ENCODE measurements at regions not wholly inside any gene's neighbourhood (a gene's known extent, or its start where the extent isn't known, plus 50 kb on each side); places are given as distances from the start of the nearest gene placed in this dataset.

DNA sequence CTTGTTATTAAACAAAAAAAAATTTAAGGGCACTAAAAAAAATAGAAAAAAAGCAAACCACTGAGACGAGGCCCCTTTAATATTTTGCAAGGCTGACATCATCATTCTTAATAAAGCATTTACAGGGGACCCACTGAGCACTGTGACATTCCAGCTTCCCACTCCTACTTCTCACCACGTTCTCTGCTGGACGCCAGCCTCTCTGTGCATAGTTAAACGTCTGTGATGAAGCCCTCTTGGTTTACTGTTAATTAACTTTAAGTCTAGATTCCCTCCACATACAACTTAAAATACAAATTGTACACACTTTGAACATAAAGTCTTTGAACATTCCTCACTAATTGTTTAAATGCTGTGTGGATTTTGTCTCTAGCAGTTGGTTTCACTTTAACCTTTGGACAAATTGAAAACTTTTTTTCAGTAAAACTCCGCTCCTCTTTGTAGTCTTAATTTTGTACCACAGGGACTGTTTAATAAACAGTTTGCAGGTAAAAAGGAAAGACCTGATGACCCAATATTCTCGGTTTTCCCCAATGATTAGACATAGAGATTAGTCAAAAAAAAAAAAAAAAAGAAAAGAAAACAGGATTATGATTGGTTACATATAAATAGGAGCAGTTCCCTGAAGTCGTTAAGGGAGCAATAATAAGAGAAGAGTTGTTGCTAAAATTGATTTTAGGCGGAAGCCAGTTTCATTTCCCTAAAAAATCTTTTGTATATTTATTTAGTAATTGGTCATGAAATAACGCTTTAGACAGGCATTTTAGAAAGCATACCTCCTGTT, 219.8 kb downstream of the MZT1 start:
- DNase-seq (ENCODE audit: low read depth, low spot score): no peak
- no peak overlapping the region for H3K4me3 ChIP-seq (ENCODE audit: low read length)

DNA sequence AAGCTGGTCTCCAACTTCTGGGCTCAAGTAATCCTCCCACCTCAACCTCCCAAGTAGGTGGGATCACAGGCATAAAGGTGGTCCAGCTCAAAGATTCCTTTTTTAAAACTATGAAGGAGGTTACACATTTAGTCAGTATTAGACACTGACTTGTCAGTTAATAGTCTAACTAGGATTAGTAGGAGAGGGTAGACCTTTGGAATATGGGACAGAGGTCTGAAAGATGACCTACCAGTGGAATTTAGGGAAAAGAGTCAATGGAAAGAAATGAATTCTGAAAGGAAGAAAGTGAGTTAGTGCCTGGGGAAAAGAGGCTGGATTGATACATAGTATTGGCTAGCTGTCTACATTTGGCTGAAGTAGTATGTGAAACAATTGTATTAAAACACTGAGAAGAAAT, 220.7 kb downstream of the MZT1 start:
- Histone ChIP-seq H3K4me1 (ENCODE audit: control insufficient read depth, insufficient read depth, low read length) (no peaks in the 10 kb centered on the region), H3K27me3 (ENCODE audit: control insufficient read depth, insufficient read depth, low read length) (no peaks in the 10 kb centered on the region), H3K36me3 (ENCODE audit: control insufficient read depth, insufficient read depth, low read length) (no peaks in the 10 kb centered on the region), H3K9me3 (ENCODE audit: control insufficient read depth, insufficient read depth, low read length) (no peaks in the 10 kb centered on the region), H3K4me3 (ENCODE audit: low read length) (no peak overlapping the region), H3K27ac (ENCODE audit: low read length) (no peak overlapping the region)
- no peak for DNase-seq (ENCODE audit: low read depth, low spot score)

More for the DNA sequence above, 219.8 kb downstream of the MZT1 start:
- Histone ChIP-seq H3K27ac (ENCODE audit: low read length) (no peak overlapping the region), H3K27me3 (ENCODE audit: control insufficient read depth, insufficient read depth, low read length) (no peaks in the 10 kb centered on the region), H3K9me3 (ENCODE audit: control insufficient read depth, insufficient read depth, low read length) (no peaks in the 10 kb centered on the region), H3K36me3 (ENCODE audit: control insufficient read depth, insufficient read depth, low read length) (no peaks in the 10 kb centered on the region), H3K4me1 (ENCODE audit: control insufficient read depth, insufficient read depth, low read length) (no peaks in the 10 kb centered on the region)
- no CpG with 5 or more reads among the region's 9 CpGs for WGBS (ENCODE audit: insufficient coverage, insufficient read length)

DNA sequence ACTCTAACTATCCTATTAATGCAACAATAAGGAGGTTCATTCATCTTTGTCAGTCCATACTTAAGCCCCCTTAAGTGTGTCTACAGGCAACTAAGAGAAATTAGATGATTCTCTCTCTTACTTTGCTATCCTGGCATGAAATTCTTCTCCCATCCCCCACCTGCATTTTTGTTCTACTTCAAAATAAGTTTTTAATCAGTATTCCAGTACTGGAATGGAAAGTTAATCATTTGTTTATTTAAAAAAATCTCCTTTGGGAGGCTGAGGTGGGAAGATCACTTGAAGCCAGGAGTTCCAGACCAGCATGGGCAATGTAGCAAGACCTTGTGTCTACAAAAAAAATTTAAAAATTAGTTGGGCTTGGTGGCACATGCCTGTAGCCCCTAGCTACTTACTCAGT, 222.1 kb downstream of the MZT1 start:
- no peak for DNase-seq (ENCODE audit: low read depth, low spot score)
- Histone ChIP-seq H3K9me3 (ENCODE audit: control insufficient read depth, insufficient read depth, low read length) (no peaks in the 10 kb centered on the region), H3K36me3 (ENCODE audit: control insufficient read depth, insufficient read depth, low read length) (no peaks in the 10 kb centered on the region), H3K4me1 (ENCODE audit: control insufficient read depth, insufficient read depth, low read length) (no peaks in the 10 kb centered on the region), H3K27me3 (ENCODE audit: control insufficient read depth, insufficient read depth, low read length) (no peaks in the 10 kb centered on the region), H3K27ac (ENCODE audit: low read length) (no peak overlapping the region), H3K4me3 (ENCODE audit: low read length) (no peak overlapping the region)

DNA sequence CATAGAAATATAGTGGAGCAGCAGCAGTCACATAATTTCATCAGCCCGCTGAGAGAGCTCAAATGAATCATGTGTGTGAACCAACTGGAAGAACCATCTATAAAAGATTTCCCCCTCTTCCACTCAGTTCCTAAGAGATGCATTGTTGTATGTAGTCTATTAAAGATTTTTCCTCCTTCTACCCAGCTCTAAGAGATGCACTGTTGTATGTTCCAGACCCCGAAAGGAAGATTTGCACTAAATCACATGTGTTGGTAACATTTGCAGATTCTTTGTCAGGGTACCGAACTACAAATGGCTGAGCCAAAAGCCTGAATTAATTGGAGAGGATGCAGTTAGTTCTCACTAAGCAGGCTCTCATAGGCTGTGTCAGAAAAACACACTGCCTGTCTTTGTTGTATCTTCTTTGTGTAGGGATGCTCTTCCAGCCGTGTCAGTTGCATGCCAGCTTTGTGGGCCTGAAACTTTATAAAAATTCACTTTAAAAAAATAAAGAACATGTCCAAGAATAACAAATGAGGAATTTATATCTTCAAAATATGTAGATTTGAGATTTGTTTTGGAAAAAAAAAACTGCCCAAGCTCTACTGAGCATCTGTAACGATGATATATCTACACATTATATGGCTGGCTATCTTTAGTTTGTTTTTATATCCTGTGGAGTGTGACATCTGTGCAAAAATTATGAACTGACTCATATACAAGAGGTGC, 223.1 kb downstream of the MZT1 start:
- no peak for DNase-seq (ENCODE audit: low read depth, low spot score)
- Histone ChIP-seq H3K27ac (ENCODE audit: low read length) (no peak overlapping the region), H3K4me1 (ENCODE audit: control insufficient read depth, insufficient read depth, low read length) (no peaks in the 10 kb centered on the region), H3K36me3 (ENCODE audit: control insufficient read depth, insufficient read depth, low read length) (no peaks in the 10 kb centered on the region), H3K4me3 (ENCODE audit: low read length) (no peak overlapping the region), H3K27me3 (ENCODE audit: control insufficient read depth, insufficient read depth, low read length) (no peaks in the 10 kb centered on the region), H3K9me3 (ENCODE audit: control insufficient read depth, insufficient read depth, low read length) (no peaks in the 10 kb centered on the region)
- no CpG with 5 or more reads among the region's 5 CpGs for WGBS (ENCODE audit: insufficient coverage, insufficient read length)

DNA sequence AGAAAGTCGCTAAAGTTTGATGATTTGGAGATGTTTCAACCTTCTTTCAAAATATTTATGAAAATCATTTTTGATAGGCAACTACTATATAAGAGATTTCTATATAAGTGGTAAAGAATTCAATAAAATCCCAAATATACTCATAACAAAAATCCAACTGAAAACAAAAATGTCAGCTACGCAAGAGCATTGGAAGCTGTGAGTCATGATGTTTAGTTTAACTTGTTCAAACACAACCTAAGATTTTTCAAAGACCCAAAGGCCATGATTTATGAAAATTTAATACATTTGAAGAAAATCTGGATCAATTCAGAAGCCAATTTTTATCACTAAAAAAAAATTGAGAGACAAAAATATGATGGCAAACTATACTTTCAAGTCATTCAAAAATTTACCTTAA, 226.6 kb downstream of the MZT1 start:
- DNase-seq (ENCODE audit: low read depth, low spot score): no peak
- no peak overlapping the region for H3K27ac ChIP-seq (ENCODE audit: low read length)
- no CpG with 5 or more reads among the region's 2 CpGs for WGBS (ENCODE audit: insufficient coverage, insufficient read length)
- no peaks in the 10 kb centered on the region for H3K27me3 ChIP-seq (ENCODE audit: control insufficient read depth, insufficient read depth, low read length)
- no peaks in the 10 kb centered on the region for H3K36me3 ChIP-seq (ENCODE audit: control insufficient read depth, insufficient read depth, low read length)
- no peaks in the 10 kb centered on the region for H3K4me1 ChIP-seq (ENCODE audit: control insufficient read depth, insufficient read depth, low read length)
- H3K9me3 ChIP-seq (ENCODE audit: control insufficient read depth, insufficient read depth, low read length): no peaks in the 10 kb centered on the region
- H3K4me3 ChIP-seq (ENCODE audit: low read length): no peak overlapping the region

DNA sequence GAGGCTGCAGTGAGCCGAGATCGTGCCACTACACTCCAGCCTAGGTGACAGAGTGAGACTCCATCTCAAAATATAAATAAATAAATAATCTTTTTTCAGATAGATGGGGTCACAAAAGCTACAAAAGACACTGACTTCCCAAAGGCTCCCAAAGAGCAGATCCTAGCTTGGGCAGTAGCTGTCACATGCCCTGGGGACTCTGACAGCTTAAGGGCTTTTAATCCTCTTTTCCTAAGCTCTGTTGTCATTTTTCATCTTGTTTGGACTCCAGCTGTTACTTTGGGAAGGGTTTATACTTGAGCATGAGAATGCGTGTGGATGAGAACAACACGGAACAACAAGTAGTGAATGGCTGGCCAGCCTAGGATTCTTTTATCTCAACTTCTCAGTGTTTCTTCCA, 231.7 kb downstream of the MZT1 start:
- no peak for DNase-seq (ENCODE audit: low read depth, low spot score)
- Histone ChIP-seq H3K27me3 (ENCODE audit: control insufficient read depth, insufficient read depth, low read length) (no peaks in the 10 kb centered on the region), H3K27ac (ENCODE audit: low read length) (no peak overlapping the region), H3K4me1 (ENCODE audit: control insufficient read depth, insufficient read depth, low read length) (no peaks in the 10 kb centered on the region), H3K9me3 (ENCODE audit: control insufficient read depth, insufficient read depth, low read length) (no peaks in the 10 kb centered on the region), H3K36me3 (ENCODE audit: control insufficient read depth, insufficient read depth, low read length) (no peaks in the 10 kb centered on the region), H3K4me3 (ENCODE audit: low read length) (no peak overlapping the region)
- no CpG with 5 or more reads among the region's 4 CpGs for WGBS (ENCODE audit: insufficient coverage, insufficient read length)

DNA sequence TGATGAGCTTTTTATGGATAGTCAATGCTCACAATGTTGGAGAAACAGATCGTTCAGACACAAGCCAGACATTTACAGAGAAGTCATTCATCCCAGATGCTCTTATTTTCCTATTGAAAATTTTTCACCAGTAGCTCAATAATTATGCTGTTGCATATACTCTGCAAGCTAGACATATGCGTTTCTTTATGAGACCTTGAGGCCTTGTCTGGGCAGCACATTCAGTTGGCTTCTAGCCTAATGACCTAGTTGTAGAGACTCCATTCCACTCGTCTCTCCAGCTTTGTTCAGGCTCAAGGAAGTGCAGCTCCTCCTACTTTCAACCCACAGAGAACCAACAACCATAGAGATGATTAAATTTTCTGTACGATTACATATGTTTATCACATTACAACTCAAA, 237.7 kb downstream of the MZT1 start:
- DNase-seq (ENCODE audit: low read depth, low spot score): no peak
- H3K9me3 ChIP-seq (ENCODE audit: control insufficient read depth, insufficient read depth, low read length): no peaks in the 10 kb centered on the region

DNA sequence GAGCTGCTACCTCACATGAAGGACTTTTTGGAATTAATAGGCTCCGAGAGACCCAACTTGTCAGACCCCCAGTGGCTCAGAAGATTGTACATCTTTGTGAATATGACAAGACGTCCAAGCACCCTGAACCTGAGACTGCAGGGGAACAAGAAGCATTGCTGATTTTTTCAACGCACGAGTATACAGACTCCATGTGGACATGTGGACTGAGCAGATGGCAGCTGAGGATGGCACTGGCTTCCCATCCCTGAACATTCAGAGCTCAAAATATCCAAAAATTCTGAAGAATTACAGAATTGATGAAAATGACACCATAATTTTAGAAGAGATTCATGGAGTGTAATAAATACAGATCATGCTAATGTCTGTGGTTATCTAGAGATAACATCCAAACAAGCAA, 254.1 kb downstream of the MZT1 start:
- Histone ChIP-seq H3K27me3 (ENCODE audit: control insufficient read depth, insufficient read depth, low read length) (no peaks in the 10 kb centered on the region; the same call in 1 of the 2 replicates), H3K27ac (ENCODE audit: low read length) (no peak overlapping the region), H3K9me3 (ENCODE audit: control insufficient read depth, insufficient read depth, low read length) (no peaks in the 10 kb centered on the region), H3K4me3 (ENCODE audit: low read length) (no peak overlapping the region), H3K4me1 (ENCODE audit: control insufficient read depth, insufficient read depth, low read length) (no peaks in the 10 kb centered on the region), H3K36me3 (ENCODE audit: control insufficient read depth, insufficient read depth, low read length) (no peaks in the 10 kb centered on the region)
- DNase-seq (ENCODE audit: low read depth, low spot score): no peak
- no CpG with 5 or more reads among the region's 4 CpGs for WGBS (ENCODE audit: insufficient coverage, insufficient read length)

More for the DNA sequence above, 237.7 kb downstream of the MZT1 start:
- Histone ChIP-seq H3K27me3 (ENCODE audit: control insufficient read depth, insufficient read depth, low read length) (no peaks in the 10 kb centered on the region), H3K4me3 (ENCODE audit: low read length) (no peak overlapping the region), H3K27ac (ENCODE audit: low read length) (no peak overlapping the region), H3K36me3 (ENCODE audit: control insufficient read depth, insufficient read depth, low read length) (no peaks in the 10 kb centered on the region), H3K4me1 (ENCODE audit: control insufficient read depth, insufficient read depth, low read length) (no peaks in the 10 kb centered on the region)
- no CpG with 5 or more reads among the region's 4 CpGs for WGBS (ENCODE audit: insufficient coverage, insufficient read length)

DNA sequence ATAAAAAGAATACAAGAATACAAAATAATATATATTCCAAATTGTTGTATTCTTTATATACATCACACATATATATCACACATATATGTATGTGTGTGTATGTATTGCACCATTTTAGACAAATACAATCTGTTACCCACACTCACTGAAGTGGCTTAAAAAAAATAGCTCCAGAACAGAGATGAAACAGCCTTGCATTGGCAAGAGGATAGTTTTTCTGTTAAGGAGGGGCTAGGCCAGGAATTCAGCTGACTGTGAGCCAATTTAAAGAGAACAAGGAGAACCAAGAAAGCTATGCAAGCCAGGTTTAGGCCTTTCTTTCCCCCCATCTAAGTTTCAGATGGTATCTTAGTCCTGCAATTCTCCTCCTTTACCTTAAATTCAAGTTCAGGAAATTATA, 257.5 kb downstream of the MZT1 start:
- H3K27me3 ChIP-seq (ENCODE audit: control insufficient read depth, insufficient read depth, low read length): no peaks in the 10 kb centered on the region; the same call in 1 of the 2 replicates
- no peak overlapping the region for H3K27ac ChIP-seq (ENCODE audit: low read length)
- no peaks in the 10 kb centered on the region for H3K36me3 ChIP-seq (ENCODE audit: control insufficient read depth, insufficient read depth, low read length)
- no peaks in the 10 kb centered on the region for H3K9me3 ChIP-seq (ENCODE audit: control insufficient read depth, insufficient read depth, low read length)
- DNase-seq (ENCODE audit: low read depth, low spot score): no peak
- H3K4me3 ChIP-seq (ENCODE audit: low read length): no peak overlapping the region
- H3K4me1 ChIP-seq (ENCODE audit: control insufficient read depth, insufficient read depth, low read length): no peaks in the 10 kb centered on the region

DNA sequence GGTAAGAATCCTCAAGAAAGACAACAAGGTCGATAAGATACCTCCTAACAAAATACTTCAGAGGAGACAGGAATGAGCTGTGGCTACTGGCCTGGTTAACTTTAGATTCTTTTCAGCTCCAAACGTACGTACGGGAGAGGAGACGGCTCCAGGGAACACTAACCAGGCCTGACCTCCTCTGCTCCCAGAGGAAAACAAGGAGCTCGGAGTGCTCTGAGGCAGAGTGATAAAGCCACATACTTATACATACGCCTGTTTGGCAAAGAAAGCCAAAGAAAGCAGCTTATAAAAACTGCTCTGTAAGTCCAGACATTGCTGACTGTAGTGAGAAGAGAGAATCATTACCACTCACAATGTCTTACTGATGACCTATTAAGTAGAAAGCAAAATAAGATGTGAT, 263.9 kb downstream of the MZT1 start:
- no peak overlapping the region for H3K27ac ChIP-seq (ENCODE audit: low read length)

DNA sequence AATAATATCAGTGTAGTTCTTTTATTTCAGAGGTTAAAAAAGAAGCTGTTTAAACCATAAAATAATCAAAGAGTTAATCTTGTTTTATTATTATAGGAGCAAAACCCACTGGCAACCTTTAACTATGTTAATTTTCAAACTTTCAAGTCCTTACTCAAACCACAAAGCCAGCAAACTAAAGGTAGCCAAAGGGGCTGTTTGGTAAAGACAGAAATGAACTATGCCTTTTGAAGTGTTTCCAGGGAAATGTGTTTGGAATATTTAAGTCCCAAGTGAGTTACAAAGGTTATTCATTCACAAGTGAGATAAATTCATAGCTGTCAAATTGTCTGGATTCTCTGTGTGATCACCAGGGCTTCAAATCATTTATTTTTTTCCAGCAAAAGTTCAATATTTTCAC, 264.7 kb downstream of the MZT1 start:
- Histone ChIP-seq H3K27me3 (ENCODE audit: control insufficient read depth, insufficient read depth, low read length) (no peaks in the 10 kb centered on the region), H3K4me1 (ENCODE audit: control insufficient read depth, insufficient read depth, low read length) (no peaks in the 10 kb centered on the region), H3K4me3 (ENCODE audit: low read length) (no peak overlapping the region), H3K9me3 (ENCODE audit: control insufficient read depth, insufficient read depth, low read length) (no peaks in the 10 kb centered on the region), H3K27ac (ENCODE audit: low read length) (no peak overlapping the region), H3K36me3 (ENCODE audit: control insufficient read depth, insufficient read depth, low read length) (no peaks in the 10 kb centered on the region)
- no peak for DNase-seq (ENCODE audit: low read depth, low spot score)

More for the DNA sequence above, 263.9 kb downstream of the MZT1 start:
- no peaks in the 10 kb centered on the region for H3K9me3 ChIP-seq (ENCODE audit: control insufficient read depth, insufficient read depth, low read length)
- no peaks in the 10 kb centered on the region for H3K27me3 ChIP-seq (ENCODE audit: control insufficient read depth, insufficient read depth, low read length)
- no peaks in the 10 kb centered on the region for H3K4me1 ChIP-seq (ENCODE audit: control insufficient read depth, insufficient read depth, low read length)
- WGBS (ENCODE audit: insufficient coverage, insufficient read length): no CpG with 5 or more reads among the region's 7 CpGs
- H3K4me3 ChIP-seq (ENCODE audit: low read length): no peak overlapping the region
- H3K36me3 ChIP-seq (ENCODE audit: control insufficient read depth, insufficient read depth, low read length): no peaks in the 10 kb centered on the region
- no peak for DNase-seq (ENCODE audit: low read depth, low spot score)
